Mesenchymal stem cell (in vitro differentiated cells and primary cell): ENCODE measurements at regions not wholly inside any gene's neighbourhood (a gene's known extent, or its start where the extent isn't known, plus 50 kb on each side); places are given as distances from the start of the nearest gene placed in this dataset.

Source experiments
- DNase-seq: peaks from one replicate; pipeline ENCODE4 v3.0.0-alpha.2; 2013
- H2AFZ ChIP-seq: one replicate; pipeline ENCODE4 v1.6.1; 2013; ENCODE audit warnings: low read depth, mild to moderate bottlenecking, control low read depth, inconsistent platforms, low read length, moderate library complexity
- H2AK5ac ChIP-seq: 2 replicates; pipeline ENCODE4 v1.6.1; 2013; ENCODE audit warnings: low read length, moderate library complexity, mild to moderate bottlenecking, inconsistent platforms; ENCODE audit not compliant: severe bottlenecking
- H2BK120ac ChIP-seq: one replicate; pipeline ENCODE4 v1.6.1; 2013; ENCODE audit warnings: low read depth, mild to moderate bottlenecking, inconsistent platforms, low read length, moderate library complexity
- H2BK12ac ChIP-seq, 2 experiments: one replicate each; pipeline ENCODE4 v1.6.1; 2013; ENCODE audit warnings: inconsistent platforms in 2 of 2, low read length in 2 of 2, mild to moderate bottlenecking in 2 of 2, moderate library complexity in 2 of 2, control low read depth in 1 of 2
- H2BK15ac ChIP-seq: one replicate; pipeline ENCODE4 v1.6.1; 2013; ENCODE audit warnings: mild to moderate bottlenecking, low read depth, inconsistent platforms; ENCODE audit not compliant: poor library complexity, severe bottlenecking
- H2BK5ac ChIP-seq: 2 replicates; pipeline ENCODE4 v1.6.1; 2013; ENCODE audit warnings: low read depth, mild to moderate bottlenecking, low read length, control low read depth, inconsistent platforms; ENCODE audit not compliant: poor library complexity, severe bottlenecking
- H3K14ac ChIP-seq, 2 experiments: one replicate each; pipeline ENCODE4 v1.6.1; 2013; ENCODE audit warnings: inconsistent platforms in 2 of 2, low read length in 2 of 2, control low read depth in 1 of 2, mild to moderate bottlenecking in 1 of 2, moderate library complexity in 1 of 2
- H3K18ac ChIP-seq, 2 experiments: one replicate each; pipeline ENCODE4 v1.6.1; 2013; ENCODE audit warnings: inconsistent platforms in 2 of 2, low read length in 2 of 2, control low read depth in 1 of 2, low read depth in 1 of 2, mild to moderate bottlenecking in 1 of 2
- H3K23ac ChIP-seq, 2 experiments: one replicate each; pipeline ENCODE4 v1.6.1; 2013; ENCODE audit warnings: inconsistent platforms in 2 of 2, low read length in 2 of 2, mild to moderate bottlenecking in 2 of 2, moderate library complexity in 2 of 2, control low read depth in 1 of 2
- H3K27ac ChIP-seq: 2 replicates; pipeline ENCODE4 v1.5.1; 2013; ENCODE audit warnings: mild to moderate bottlenecking, moderate library complexity, low read length, control low read depth, inconsistent platforms; ENCODE audit not compliant: poor library complexity, severe bottlenecking
- H3K27me3 ChIP-seq, 2 experiments: 2 replicates each; pipeline versions ENCODE4 v1.6.1 to v1.7.0; 2013; ENCODE audit warnings: low read length in 2 of 2, mild to moderate bottlenecking in 2 of 2, moderate library complexity in 2 of 2, control low read depth in 1 of 2, inconsistent platforms in 1 of 2; ENCODE audit not compliant: control insufficient read depth in 1 of 2, insufficient read depth in 1 of 2
- H3K36me3 ChIP-seq, 2 experiments: 2 replicates each; pipeline versions ENCODE4 v1.6.1 to v1.7.0; 2013; ENCODE audit warnings: low read length in 2 of 2, control low read depth in 1 of 2, inconsistent platforms in 1 of 2, low read depth in 1 of 2, mild to moderate bottlenecking in 1 of 2; ENCODE audit not compliant: insufficient read depth in 2 of 2, control insufficient read depth in 1 of 2
- H3K4ac ChIP-seq, 2 experiments: one replicate each; pipeline ENCODE4 v1.6.1; 2013; ENCODE audit warnings: inconsistent platforms in 2 of 2, low read length in 2 of 2, mild to moderate bottlenecking in 2 of 2, moderate library complexity in 2 of 2, control low read depth in 1 of 2, low read depth in 1 of 2
- H3K4me1 ChIP-seq: 2 replicates; pipeline ENCODE4 v1.6.1; 2013; ENCODE audit warnings: low read depth, low read length, control low read depth; ENCODE audit not compliant: control insufficient read depth, insufficient read depth
- H3K4me2 ChIP-seq: 2 replicates; pipeline ENCODE4 v1.6.1; 2013; ENCODE audit warnings: low read length, mild to moderate bottlenecking, inconsistent platforms; ENCODE audit not compliant: poor library complexity, severe bottlenecking
- H3K4me3 ChIP-seq, 2 experiments: 2 replicates each; pipeline versions ENCODE4 v1.5.1 to v1.7.0; 2013; ENCODE audit warnings: low read length in 2 of 2, mild to moderate bottlenecking in 2 of 2, control low read depth in 1 of 2, low read depth in 1 of 2; ENCODE audit not compliant: insufficient read depth in 1 of 2
- H3K79me1 ChIP-seq: replicated peaks from 2 replicates; pipeline ENCODE4 v1.6.1; 2013; ENCODE audit warnings: mild to moderate bottlenecking, control low read depth, low read length, inconsistent platforms; ENCODE audit not compliant: poor library complexity, severe bottlenecking
- H3K9ac ChIP-seq: 2 replicates; pipeline ENCODE4 v1.7.0; 2013; ENCODE audit warnings: mild to moderate bottlenecking, low read length, moderate library complexity
- H3K9me3 ChIP-seq: 2 replicates; pipeline ENCODE4 v1.7.0; 2013; ENCODE audit warnings: mild to moderate bottlenecking, low read length; ENCODE audit not compliant: control insufficient read depth
- H4K8ac ChIP-seq: one replicate; pipeline ENCODE4 v1.6.1; 2013; ENCODE audit warnings: inconsistent platforms, mild to moderate bottlenecking, low read length, moderate library complexity
- H4K91ac ChIP-seq: one replicate; pipeline ENCODE4 v1.6.1; 2013; ENCODE audit warnings: mild to moderate bottlenecking, low read length, inconsistent platforms
- WGBS: methylation state at CpG from one replicate; pipeline ENCODE4 v1.1.7; 2013; ENCODE audit warnings: mixed read lengths; 5-methylcytosine and 5-hydroxymethylcytosine counted together

GRCh38 chr5:108579236-108579635 lies 168.5 kb upstream of the FER start:
- H3K9me3 ChIP-seq: peaks cover 9% of the 10 kb centered on the region
- DNase-seq: no peak
- peaks cover 0 to 5% of the 10 kb centered on the region in 2 experiments for H3K27me3 ChIP-seq
- no peak overlapping the region for H2BK5ac ChIP-seq
- H4K8ac ChIP-seq: peak overlapping the region; percentile 37
- H3K4me1 ChIP-seq: no peaks in the 10 kb centered on the region
- no peak overlapping the region for H2BK120ac ChIP-seq
- H3K9ac ChIP-seq: peak overlapping the region; percentile 5
- no peak overlapping the region for H4K91ac ChIP-seq
- WGBS: 86% methylated on average over 2 of the region's 4 CpGs
- H2BK15ac ChIP-seq: no peak overlapping the region
- H2AFZ ChIP-seq: no peak overlapping the region
- H3K14ac ChIP-seq: no peak overlapping the region
- H2AK5ac ChIP-seq: no peak overlapping the region
- no peaks in the 10 kb centered on the region for H3K79me1 ChIP-seq
- no peak overlapping the region for H3K4ac ChIP-seq
- no peak overlapping the region for H3K4me2 ChIP-seq
- no peaks in the 10 kb centered on the region for H3K36me3 ChIP-seq
- no peak overlapping the region for H3K18ac ChIP-seq
- H3K23ac ChIP-seq: no peak overlapping the region
- no peak overlapping the region for H3K4me3 ChIP-seq
- H3K27ac ChIP-seq: no peak overlapping the region
- H2BK12ac ChIP-seq: no peak overlapping the region

- Histone ChIP-seq H4K91ac (no peak overlapping the region), H3K4me2 (no peak overlapping the region)
- WGBS: no CpG with 5 or more reads among the region's 1 CpG
Measured at GRCh38 chr5:108578791-108579190, 168.9 kb upstream of the FER start.

GRCh38 chr5:108567429-108567828 lies 180.3 kb upstream of the FER start:
- WGBS: 85% methylated on average over 9 of the region's 9 CpGs

More at GRCh38 chr5:108578791-108579190, 168.9 kb upstream of the FER start:
- no peak overlapping the region for H2BK15ac ChIP-seq
- H3K4me1 ChIP-seq: no peaks in the 10 kb centered on the region
- no peaks in the 10 kb centered on the region for H3K79me1 ChIP-seq
- H3K14ac ChIP-seq: no peak overlapping the region
- no peak overlapping the region for H2BK5ac ChIP-seq
- H3K36me3 ChIP-seq: no peaks in the 10 kb centered on the region
- H2AFZ ChIP-seq: no peak overlapping the region
- DNase-seq: no peak
- no peak overlapping the region for H3K4me3 ChIP-seq
- H3K4ac ChIP-seq: no peak overlapping the region
- no peak overlapping the region for H2AK5ac ChIP-seq
- peaks cover 9% of the 10 kb centered on the region for H3K9me3 ChIP-seq
- no peak overlapping the region for H2BK12ac ChIP-seq
- no peak overlapping the region for H3K9ac ChIP-seq
- H3K18ac ChIP-seq: no peak overlapping the region
- no peak overlapping the region for H3K23ac ChIP-seq
- peaks cover 0 to 5% of the 10 kb centered on the region in 2 experiments for H3K27me3 ChIP-seq
- no peak overlapping the region for H4K8ac ChIP-seq
- no peak overlapping the region for H2BK120ac ChIP-seq
- H3K27ac ChIP-seq: no peak overlapping the region

GRCh38 chr5:108564441-108564840 lies 182.5 kb upstream of the FBXL17 start:
- Histone ChIP-seq H4K8ac (no peak overlapping the region), H3K9me3 (peaks cover 5% of the 10 kb centered on the region), H3K4ac (no peak overlapping the region), H3K18ac (no peak overlapping the region), H3K9ac (no peak overlapping the region), H3K14ac (no peak overlapping the region), H3K4me2 (no peak overlapping the region), H3K4me1 (no peaks in the 10 kb centered on the region), H3K79me1 (no peaks in the 10 kb centered on the region), H3K27ac (no peak overlapping the region), H2BK12ac (no peak overlapping the region), H2BK15ac (no peak overlapping the region), H3K23ac (no peak overlapping the region), H2AFZ (no peak overlapping the region), H4K91ac (no peak overlapping the region), H2BK120ac (no peak overlapping the region), H3K36me3 (no peaks in the 10 kb centered on the region), H2AK5ac (no peak overlapping the region), H3K27me3 (no peaks in the 10 kb centered on the region), H3K4me3 (no peak overlapping the region), H2BK5ac (no peak overlapping the region)
- no peak for DNase-seq

More at GRCh38 chr5:108567429-108567828, 180.3 kb upstream of the FER start:
- Histone ChIP-seq H3K23ac (no peak overlapping the region), H3K9ac (no peak overlapping the region), H3K14ac (no peak overlapping the region), H3K27ac (no peak overlapping the region), H2BK15ac (no peak overlapping the region), H2BK12ac (no peak overlapping the region), H3K4me3 (no peak overlapping the region), H3K4me1 (no peaks in the 10 kb centered on the region), H2BK5ac (no peak overlapping the region), H4K8ac (no peak overlapping the region), H3K18ac (no peak overlapping the region), H3K4ac (no peak overlapping the region), H3K4me2 (no peak overlapping the region), H3K79me1 (no peaks in the 10 kb centered on the region), H2AFZ (no peak overlapping the region), H3K36me3 (no peaks in the 10 kb centered on the region), H3K9me3 (peaks cover 5% of the 10 kb centered on the region), H3K27me3 (no peaks in the 10 kb centered on the region), H2AK5ac (no peak overlapping the region), H2BK120ac (no peak overlapping the region), H4K91ac (no peak overlapping the region)
- no peak for DNase-seq
